NCI-H510A treated with DMSO at 0.1 percent for 48 hours (cell line): ENCODE measurements at regions not wholly inside any gene's neighbourhood (a gene's known extent, or its start where the extent isn't known, plus 50 kb on each side); places are given as distances from the start of the nearest gene placed in this dataset.

Source experiments
- DNase-seq: peaks from one replicate; lab custom pipeline; 2025; lab: John Stamatoyannopoulos, UW

DNA sequence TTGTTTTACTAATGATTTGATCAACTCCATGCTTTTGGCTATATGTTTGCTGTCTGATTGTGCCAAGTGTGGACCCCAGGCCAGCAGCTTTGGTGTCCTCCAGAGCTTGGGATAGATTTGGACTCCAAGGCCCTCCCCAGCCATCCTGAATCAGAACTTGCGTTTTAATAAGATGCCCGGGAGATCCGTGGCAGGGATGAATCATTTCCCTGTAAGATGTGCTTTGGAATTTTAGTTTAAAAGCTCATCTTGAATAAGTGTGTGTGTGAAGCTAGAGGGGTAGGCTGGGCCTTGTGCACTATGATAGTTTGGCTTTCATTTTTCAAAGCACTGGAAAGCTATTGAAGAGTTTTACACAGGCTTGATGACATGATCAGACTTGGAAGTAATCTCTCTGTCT, 66.2 kb upstream of the SDK1 start:
- no peak for DNase-seq

DNA sequence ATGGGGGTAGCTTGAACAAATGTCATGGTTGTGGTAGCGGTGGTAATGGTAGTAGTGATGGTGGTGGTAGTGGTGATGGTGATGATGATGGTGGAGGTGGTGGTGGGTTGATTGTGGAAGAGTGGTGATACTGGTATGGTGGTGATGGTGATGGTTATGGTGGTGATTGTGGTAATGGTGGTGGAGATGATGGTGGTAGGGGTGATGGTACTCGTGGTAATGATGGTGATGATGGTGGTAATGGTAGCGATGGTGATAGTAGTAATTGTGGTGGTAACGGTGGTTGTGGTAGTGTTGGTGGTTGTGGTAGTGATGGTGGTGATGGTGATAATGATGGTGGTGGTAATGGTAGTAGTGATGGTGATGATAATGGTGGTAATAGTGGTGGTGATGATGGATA, 65.7 kb upstream of the SDK1 start:
- DNase-seq: no peak

- no peak for DNase-seq
These were observed 64.8 kb upstream of the SDK1 start for GRCh38 chr7:3236268-3236667.

DNA sequence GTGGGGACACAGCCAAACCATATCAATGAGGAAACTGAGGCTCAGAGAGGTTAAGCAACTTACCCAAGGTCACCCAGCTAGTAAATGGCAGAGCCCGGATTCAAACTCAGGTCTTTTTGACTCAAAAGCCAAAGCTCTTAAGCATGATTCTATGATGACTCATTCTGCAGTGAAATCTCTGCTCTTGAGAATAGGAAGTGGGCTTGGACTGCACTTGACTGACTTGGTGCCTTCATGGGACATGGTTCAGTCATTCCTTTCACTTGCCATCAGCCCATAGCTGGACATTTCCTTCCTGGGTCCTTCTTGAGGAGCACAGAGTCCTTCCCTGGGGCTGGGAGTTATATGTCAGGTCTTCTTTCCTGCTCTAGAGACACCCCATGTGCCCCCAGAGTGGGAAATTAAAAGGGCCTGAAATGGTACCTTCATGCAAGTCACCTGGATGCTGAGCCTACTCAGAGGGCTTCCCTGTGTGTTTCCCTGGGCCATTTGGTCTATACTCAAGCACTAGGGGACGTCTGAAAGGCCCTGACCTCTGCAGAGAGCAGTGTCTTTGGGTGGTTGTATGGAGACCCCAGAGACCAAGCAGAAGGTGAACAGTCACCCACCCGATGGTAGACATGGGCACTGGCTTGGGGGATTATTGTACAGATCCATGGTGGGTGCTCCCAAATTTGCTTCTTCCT, 62.4 kb upstream of the SDK1 start:
- no peak for DNase-seq

- DNase-seq: no peak
These were observed 61.8 kb upstream of the SDK1 start for GRCh38 chr7:3239291-3239691.

GRCh38 chr7:3240826-3241430, 60.1 kb upstream of the SDK1 start:
- DNase-seq: no peak

GRCh38 chr7:3241686-3242258, 59.3 kb upstream of the SDK1 start:
- DNase-seq: no peak

DNA sequence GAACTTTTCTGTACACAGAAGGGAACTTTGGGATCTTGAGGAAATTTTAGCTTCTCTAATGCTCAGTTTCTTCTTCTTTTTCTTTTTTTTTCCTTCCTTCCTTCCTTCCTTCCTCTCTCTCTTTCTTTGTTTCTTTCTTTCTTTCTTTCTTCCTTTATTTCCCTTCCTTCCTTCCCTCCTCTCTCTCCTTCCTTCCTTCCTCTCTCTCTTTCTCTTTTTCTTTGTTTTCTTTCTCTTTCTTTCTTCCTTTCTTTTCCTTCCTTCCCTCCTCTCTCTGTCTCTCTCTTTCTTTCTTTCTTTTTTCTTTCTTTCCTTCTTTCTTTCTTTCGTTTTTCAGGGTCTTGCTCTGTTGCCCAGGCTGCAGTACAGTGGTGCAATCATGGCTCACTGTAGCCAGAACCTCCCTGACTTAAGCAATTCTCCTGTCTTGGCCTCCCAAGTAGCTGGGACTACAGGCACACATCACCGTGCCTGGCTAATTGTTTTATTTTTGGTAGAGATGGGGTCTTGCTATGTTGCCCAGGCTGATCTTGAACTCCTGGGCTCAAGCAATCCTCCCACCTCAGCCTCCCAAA, 58.6 kb upstream of the SDK1 start:
- no peak for DNase-seq

DNA sequence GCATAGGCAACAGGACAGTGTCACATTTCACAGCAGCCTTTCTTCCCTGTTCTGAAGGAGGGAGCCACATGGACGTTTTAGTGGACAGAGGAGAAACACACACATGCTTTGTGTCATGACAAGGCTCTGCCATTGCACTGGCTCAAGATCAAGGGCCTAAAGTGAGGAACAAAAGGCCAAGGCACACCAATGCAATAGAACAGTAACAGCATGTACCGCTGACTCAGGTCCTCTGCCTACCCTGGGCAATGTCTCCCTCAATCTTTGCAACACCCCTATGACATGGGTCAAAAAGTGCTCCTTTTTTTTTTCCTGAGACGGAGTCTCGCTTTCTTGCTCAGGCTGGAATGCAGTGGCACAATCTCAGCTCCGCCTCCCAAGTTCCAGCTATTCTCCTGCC, 57.8 kb upstream of the SDK1 start:
- no peak for DNase-seq

- DNase-seq: no peak
These were observed 57.4 kb upstream of the SDK1 start for GRCh38 chr7:3243680-3244079.

DNA sequence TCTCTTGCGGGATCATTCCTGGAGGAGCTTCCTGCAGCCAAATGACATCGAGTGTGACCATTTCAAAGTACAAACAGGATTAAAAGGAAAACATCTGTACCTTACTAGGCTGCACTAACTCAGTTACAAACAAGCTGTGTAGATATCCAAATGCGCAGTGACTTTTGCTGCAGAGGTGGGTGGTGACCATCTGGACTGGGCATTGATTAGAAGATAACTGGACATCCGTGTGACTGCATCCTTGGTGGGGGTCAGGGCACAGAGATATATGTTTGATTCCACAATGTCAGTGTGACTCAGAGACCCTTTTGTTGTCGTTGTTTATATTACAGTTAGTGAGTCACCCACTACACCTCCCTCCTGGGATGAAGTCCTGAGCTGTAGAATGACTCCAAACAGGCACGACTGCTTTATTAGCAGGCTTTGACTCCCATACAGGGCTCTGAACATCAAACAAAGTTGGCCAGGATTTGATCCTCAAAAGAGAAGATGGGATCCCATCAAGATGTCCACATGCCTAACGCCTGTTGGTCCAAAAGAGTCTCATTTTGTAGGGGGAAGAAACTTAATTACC, 56.7 kb upstream of the SDK1 start:
- DNase-seq: no peak

GRCh38 chr7:3245077-3245476, 56.0 kb upstream of the SDK1 start:
- no peak for DNase-seq

DNA sequence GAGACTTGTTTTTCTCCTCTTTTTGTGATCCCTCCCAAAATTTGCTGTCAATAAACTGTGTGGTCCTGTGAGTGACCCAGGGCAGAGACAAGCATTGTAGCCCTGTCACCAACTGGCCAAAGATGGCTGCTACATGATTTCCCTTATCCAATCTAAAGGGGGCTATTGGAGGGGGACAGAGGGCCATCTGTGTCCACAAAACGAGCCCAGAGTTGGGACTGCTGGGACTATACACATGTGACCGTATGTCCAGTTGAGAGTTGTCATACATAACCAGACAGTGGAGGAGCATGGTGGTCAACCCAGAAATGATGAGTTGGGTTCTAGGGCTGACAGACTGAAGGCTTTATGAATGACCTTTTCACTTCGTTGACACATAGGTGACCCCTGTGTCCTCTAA, 55.3 kb upstream of the SDK1 start:
- no peak for DNase-seq

DNA sequence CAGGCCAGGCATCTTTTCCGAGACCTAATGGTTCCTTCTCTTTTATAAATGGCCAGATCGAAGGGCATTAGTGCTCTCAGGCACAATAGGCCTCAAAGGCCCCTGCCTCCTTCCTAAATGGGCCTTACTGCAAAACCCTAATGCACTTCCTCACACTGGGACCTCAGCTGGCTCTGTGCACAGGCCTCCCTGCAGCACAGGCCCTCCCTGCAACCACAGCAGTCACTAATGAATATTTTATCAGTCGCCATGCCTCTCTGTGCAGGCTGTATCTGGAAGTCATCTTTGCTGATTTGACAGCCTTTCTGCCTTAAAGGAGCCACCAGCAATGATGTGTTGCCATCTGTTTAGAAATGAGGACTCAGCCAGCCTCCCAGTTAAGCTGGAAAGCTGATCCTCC, 54.9 kb upstream of the SDK1 start:
- DNase-seq: no peak

- DNase-seq: no peak
These were observed 54.4 kb upstream of the SDK1 start for GRCh38 chr7:3246651-3247050.

DNA sequence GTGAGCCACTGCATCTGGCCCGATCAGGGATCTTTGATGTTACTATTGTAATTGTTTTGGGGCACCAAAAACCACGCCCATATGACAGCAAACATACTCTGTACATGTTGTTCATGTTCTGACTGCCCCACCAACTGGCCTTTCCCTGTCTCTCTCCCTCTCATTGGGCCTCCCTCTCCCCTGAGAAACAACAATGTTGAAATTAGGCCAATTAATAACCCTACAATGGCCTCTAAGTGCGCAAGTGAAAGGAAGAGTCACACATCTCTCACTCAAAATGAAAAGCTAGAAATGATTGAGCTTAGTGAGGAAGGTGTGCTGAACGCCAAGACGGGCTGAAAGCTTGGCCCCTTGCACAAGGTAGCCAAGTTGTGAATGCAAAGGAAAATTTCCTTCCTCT, 50.3 kb upstream of the SDK1 start:
- no peak for DNase-seq
